ENCODE measurements at regions not wholly inside any gene's neighbourhood (a gene's known extent, or its start where the extent isn't known, plus 50 kb on each side); places are given as distances from the start of the nearest gene placed in this dataset.

- TF ChIP-seq CTCF (IDR thresholded peaks at IDR 0.05) (no peak), EP300 (IDR thresholded peaks at IDR 0.05) (no peak), POLR2A (IDR thresholded peaks at IDR 0.05) (no peak)
These were observed 726.4 kb upstream of the GRAMD2B start for GRCh38 chr5:125696762-125697161.

Measured in tibial nerve (tissue), 4 donors.